GM18498 (cell line): ENCODE measurements at regions not wholly inside any gene's neighbourhood (a gene's known extent, or its start where the extent isn't known, plus 50 kb on each side); places are given as distances from the start of the nearest gene placed in this dataset.
"Not testable (repeated sequence)": the region's sequence is repeated elsewhere in the genome, so short reads cannot be mapped to it uniquely, and the experiment has no call there.

Experiments
- ATAC-seq: cut with Tn5 transposase; IDR thresholded peaks from one replicate; pipeline ENCODE4 v1.9.1; 2021; ENCODE audit warnings: mild to moderate bottlenecking, moderate library complexity; ENCODE audit not compliant: unreplicated experiment

DNA sequence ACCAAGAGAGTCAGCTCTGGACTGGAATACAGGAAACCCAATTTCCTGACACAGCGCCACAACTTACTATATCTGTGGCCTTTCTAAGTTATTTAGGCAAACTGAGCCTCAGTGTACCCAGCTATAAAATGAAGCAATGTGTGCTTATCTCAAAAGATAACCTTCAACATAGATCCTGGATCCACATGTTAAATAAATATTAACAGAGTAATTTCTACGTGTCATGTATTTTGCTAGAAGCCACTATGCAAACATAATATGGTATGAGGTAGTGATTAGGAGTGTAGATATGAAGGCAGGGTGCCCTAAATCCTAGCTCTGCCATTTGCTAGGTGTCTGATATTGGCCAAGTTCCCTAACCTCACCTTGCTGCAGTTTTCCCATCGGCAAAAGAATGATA lies 527.0 kb downstream of the RAB28 start:
- ATAC-seq: no peak

GRCh38 chr4:12956026-12956425 lies 528.1 kb downstream of the RAB28 start:
- no peak for ATAC-seq

DNA sequence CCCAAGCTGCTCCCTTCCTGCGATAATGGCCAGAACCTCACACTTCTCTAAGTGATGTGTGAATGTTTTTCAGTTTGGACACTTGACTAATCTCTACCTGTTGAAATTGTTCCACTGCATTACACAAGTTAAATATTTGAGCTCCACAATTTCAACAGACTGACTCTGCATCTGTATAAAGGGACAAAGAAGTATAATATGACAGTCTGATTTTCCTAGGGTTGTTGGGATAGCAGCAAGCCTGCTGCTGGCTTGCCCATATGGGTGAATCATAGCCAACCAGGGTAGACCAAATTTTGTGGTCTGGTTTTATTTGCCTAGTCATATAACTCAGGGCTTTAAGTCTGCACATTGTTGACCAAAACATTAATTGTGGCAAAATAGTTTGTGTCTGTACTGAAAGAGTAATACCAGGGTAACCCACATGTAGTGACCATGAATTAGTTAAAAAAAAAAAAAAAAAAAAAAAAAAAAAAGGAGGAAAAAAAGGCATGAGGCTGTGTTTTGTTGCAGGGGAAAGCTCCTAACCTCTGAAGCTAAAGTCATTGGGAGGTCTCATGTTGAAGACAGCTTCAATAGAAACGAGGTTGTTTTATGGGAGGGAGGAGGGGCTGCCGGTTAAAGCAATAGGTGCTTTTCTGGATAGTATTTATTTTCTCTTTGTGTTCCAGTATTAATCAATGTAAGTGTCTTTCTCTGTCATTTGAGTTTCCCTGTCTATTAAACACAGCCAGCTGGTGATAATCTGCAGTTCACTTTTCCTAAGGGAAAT lies 534.2 kb downstream of the RAB28 start:
- no peak for ATAC-seq

- no peak for ATAC-seq
Observed at GRCh38 chr4:12943069-12943468, 541.1 kb downstream of the RAB28 start.

DNA sequence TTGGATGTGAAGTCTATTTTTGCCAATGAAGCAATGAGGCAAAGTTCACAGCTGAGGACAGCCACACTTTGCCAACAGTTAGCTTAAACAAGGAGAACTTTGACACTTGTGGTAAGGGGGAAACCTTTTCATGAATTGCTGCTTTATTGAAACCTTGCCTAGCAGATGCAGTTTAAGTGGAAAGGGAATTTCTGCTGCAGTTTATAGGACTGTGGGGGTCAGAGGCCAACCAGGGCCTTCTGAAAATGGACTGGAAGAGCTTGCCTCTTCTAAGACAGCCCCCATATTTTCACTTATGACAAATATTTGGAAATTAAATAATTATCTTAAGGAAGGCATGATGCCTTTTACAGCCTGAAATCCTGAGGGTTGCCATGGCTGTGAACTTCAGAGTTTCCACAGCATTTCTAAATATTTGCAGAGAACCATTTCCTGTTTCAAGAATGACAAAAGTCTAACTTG lies 550.3 kb downstream of the RAB28 start:
- ATAC-seq: no peak

DNA sequence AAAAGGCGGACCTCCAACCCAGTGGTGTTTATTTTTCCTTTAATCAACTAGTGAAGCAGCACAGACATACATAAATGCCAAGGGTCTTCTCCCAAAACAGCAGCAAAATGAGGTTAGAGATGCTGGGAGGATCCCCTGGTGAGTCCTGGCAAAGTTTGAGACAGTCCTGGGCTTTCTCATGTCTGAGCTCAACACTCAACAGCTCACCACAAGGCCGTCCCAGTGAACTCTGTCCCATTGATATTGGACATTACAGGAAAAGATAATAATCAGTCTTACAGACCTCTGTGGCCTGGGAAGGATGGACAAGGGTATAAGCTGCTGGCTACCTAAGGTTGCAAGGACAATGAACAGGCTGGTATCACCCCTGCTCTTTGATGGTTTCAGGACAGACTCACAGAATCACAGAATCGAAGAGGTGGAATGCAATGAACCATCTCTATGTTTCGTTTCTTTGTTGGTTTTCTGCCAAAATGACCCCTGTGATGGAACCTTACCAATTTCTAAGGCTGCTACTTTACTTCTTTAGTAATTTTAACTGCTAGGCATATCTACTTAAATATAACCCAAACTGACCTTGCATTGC lies 551.8 kb downstream of the RAB28 start:
- ATAC-seq: no peak

DNA sequence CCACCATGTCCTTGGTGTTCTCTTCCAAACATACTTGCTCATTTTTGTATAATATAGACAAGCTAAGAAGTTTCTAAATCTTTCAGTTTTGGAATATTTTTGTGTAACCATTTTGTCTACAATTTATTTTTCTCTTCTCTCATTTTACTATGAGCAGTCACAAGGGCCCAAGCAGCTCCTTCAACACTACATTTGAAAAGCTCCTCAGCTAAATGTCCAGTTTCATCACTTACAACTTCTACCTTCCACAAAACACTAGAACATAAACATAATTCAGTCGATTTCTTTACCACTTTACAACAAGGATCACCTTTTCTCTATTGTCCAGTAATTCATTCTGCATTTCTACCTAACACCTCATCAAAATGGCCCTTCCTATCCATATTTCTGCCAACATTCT lies 554.4 kb downstream of the RAB28 start:
- no peak for ATAC-seq

- no peak for ATAC-seq
Observed at GRCh38 chr4:12928751-12929150, 555.4 kb downstream of the RAB28 start.

GRCh38 chr4:12926189-12927066 lies 557.7 kb downstream of the RAB28 start:
- peak; percentile 74 for ATAC-seq

DNA sequence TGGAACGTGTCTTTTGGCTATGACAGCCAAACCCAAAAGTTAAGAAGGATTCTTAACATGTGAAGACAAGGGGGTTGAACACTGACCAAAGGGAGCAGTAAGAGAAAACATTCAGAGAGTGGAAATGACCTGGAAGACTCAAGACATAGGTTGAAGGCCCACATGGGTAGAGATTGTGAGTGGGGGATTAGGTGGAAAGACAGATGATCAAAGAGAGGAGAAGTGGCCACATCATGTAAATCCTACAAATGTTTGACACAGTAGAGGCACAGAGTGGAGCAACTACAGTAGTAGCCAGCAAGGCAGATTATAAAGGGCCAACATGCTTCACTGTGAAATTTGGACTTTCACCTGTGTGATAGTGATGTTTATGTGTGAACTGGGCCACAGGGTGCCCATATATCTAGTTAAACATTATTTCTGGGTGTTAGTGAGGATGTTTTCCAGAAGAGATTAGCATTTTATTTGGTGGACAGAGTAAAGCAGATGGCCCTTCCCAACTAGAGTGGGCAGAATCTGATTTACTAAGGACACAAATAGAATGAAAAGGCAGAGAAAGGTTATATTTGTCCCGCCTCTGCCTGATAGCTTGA lies 559.3 kb downstream of the RAB28 start:
- ATAC-seq: no peak

DNA sequence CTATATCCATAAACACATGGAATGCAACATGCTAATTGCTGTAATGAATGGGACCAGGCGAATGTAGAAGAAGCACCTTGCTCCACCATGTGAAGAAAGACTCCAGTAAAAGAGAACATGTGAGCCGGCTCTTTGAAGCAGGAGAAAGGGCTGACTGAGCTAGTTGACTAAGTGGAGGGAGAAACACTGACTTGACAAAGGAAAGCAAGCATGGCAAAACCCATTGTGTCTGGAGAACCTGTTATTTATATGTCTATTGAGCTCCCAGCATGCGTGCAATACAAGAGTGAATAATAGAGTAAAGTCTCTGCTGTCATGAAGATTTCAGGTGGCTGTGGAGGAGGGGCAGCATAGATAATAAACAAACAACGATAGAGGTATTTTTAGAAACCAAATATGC lies 559.9 kb downstream of the RAB28 start:
- no peak for ATAC-seq

- ATAC-seq: no peak
Observed at GRCh38 chr4:12912896-12913418, 571.2 kb downstream of the RAB28 start.

- ATAC-seq: no peak
Observed at GRCh38 chr4:12911750-12912358, 572.3 kb downstream of the RAB28 start.

- not testable (repeated sequence) for ATAC-seq
Observed at GRCh38 chr4:12903640-12904039, 580.5 kb downstream of the RAB28 start.

GRCh38 chr4:12902735-12903134 lies 581.4 kb downstream of the RAB28 start:
- ATAC-seq: no peak

DNA sequence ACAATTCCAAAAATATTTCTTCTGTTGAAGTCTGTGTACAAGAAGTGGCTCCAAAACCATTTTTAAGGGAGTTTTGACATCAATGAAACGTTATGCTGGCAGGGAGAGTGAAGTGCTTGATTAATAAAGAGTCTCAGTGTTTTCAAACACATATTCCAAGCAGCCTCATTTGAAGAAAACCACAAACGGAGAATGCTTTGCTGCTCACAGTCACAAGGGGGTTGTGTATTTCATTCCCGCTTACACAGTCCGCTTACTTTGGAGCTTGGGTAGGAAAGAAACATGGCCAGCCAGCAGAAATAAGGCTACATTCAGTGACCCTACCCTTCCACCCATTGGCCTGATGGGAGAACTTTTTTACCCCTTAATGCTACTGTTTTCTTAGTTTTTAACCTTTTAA lies 586.2 kb downstream of the RAB28 start:
- no peak for ATAC-seq

DNA sequence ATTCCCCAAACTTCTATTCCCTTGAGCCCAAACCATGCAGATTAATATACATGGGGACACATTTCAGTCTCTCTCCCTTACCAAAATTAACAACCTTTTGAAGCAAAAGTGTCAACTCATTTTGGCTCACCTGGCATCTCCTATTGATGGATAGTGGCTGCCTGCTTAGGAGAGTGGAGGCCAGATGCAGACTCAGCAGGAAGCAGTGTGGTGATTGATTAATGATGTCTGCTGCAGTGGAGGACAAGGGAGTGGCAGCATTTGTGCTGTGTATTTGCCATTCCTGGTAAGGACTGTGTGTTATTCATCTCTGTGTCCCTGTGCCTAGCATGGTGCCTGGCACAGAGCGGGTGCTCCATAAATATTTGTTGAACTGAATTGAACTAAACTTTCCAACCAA lies 590.1 kb downstream of the RAB28 start:
- no peak for ATAC-seq

- ATAC-seq: no peak
Observed at GRCh38 chr4:12889054-12889453, 595.1 kb downstream of the RAB28 start.

GRCh38 chr4:12884846-12885796 lies 599.0 kb downstream of the RAB28 start:
- no peak for ATAC-seq
